ENCODE measurements at regions not wholly inside any gene's neighbourhood (a gene's known extent, or its start where the extent isn't known, plus 50 kb on each side); places are given as distances from the start of the nearest gene placed in this dataset.

DNA sequence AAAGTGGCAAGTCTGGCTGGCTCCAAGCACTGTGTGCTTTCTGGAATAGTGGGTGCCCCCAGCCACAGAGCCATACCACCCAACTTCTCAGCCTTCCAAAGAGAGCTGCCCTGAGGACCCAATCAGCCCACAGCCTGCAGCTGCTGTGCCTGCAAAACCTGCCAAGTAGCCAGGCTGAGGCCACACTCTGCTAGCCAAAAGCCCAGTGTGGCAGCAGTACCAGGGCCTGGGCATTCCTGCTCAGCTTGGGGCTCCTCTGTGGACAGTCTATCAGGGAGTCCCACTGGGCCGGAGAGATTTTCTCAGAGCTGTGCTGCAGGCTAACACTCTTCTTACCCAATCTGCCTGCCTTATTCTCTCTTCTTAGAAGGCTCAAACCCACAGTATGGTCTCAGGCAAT, 136.5 kb downstream of the TPRA1 start:
- Histone ChIP-seq H3K4me2 (no peak overlapping the region), H3F3A (ENCODE audit: insufficient read depth, low read depth) (no peaks in the 10 kb centered on the region), H3K36me3 (ENCODE audit: low read depth) (no peaks in the 10 kb centered on the region), H3K9me3 (ENCODE audit: insufficient read depth, low read depth) (no peaks in the 10 kb centered on the region), H3K4me3 (no peak overlapping the region), H2AFZ (no peak overlapping the region), H3K4me1 (replicated peaks; ENCODE audit: insufficient read depth) (peaks cover 11% of the 10 kb centered on the region), H3K27me3 (ENCODE audit: insufficient read depth, low read depth) (peaks cover 60% of the 10 kb centered on the region), H3K79me2 (ENCODE audit: low read depth) (no peaks in the 10 kb centered on the region), H3K27ac (no peak overlapping the region), H4K20me1 (ENCODE audit: insufficient read depth) (no peaks in the 10 kb centered on the region), H3K9me2 (ENCODE audit: insufficient read depth) (no peaks in the 10 kb centered on the region)
- intact Hi-C loops (cut with micrococcal nuclease; ENCODE audit: unreplicated experiment) = loop anchor here (10.0 kb wide), 1 partner anchor 379 kb away; no protein-coding TSS in a partner anchor
- ChIA-PET CTCF (no interaction called here), POLR2A (ENCODE audit: unreplicated experiment) (interaction anchor here (0.6 kb wide), 2 partner anchors 750 to 773 kb away, joined by 4 to 7 read pairs; partner anchors contain the start of gene CHCHD6)
- no TSS peak for BruUV-seq (replicated peaks)
- TF ChIP-seq, protein P1, sequence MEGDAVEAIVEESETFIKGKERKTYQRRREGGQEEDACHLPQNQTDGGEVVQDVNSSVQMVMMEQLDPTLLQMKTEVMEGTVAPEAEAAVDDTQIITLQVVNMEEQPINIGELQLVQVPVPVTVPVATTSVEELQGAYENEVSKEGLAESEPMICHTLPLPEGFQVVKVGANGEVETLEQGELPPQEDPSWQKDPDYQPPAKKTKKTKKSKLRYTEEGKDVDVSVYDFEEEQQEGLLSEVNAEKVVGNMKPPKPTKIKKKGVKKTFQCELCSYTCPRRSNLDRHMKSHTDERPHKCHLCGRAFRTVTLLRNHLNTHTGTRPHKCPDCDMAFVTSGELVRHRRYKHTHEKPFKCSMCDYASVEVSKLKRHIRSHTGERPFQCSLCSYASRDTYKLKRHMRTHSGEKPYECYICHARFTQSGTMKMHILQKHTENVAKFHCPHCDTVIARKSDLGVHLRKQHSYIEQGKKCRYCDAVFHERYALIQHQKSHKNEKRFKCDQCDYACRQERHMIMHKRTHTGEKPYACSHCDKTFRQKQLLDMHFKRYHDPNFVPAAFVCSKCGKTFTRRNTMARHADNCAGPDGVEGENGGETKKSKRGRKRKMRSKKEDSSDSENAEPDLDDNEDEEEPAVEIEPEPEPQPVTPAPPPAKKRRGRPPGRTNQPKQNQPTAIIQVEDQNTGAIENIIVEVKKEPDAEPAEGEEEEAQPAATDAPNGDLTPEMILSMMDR (conservative IDR thresholded peaks at IDR 0.05) = no peak
- TF ChIP-seq EZH2 (IDR thresholded peaks at IDR 0.05; ENCODE audit: low read depth) = no peak
- no peak for DNase-seq

DNA sequence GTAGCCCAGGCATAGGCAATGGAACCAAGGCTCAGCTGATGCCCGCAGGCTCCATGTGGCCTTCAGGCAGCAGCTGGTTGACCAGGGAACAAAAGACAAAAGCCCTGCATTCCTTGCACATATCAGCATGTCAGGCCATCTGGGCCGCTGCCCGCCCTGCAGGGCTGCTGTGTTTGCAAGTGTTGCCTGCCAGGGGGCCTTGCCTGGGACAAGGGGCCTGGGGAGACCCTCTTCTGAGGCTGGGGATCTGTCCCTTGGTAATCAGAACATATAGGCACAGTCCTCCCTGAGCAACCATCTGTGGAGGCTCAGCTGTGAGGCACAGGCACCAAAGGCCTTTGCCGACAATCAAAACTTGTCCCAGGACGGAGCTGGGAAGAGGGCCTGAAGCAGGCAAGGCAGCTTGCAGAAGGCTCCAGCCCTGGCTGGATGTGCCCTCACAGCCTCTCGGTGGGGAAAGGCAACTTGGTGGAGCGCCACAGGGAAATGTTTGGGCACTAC, 138.2 kb downstream of the TPRA1 start:
- Histone ChIP-seq H3F3A (ENCODE audit: insufficient read depth, low read depth) (no peaks in the 10 kb centered on the region), H3K4me2 (no peak overlapping the region), H2AFZ (no peak overlapping the region), H3K9me2 (ENCODE audit: insufficient read depth) (no peaks in the 10 kb centered on the region), H3K9me3 (ENCODE audit: insufficient read depth, low read depth) (no peaks in the 10 kb centered on the region), H3K36me3 (ENCODE audit: low read depth) (no peaks in the 10 kb centered on the region), H3K27ac (no peak overlapping the region), H3K79me2 (ENCODE audit: low read depth) (no peaks in the 10 kb centered on the region), H3K4me1 (replicated peaks; ENCODE audit: insufficient read depth) (peaks cover 11% of the 10 kb centered on the region), H4K20me1 (ENCODE audit: insufficient read depth) (0 out of 2 replicates have a peak, but pooled peaks cover 3% of the 10 kb centered on the region), H3K4me3 (no peak overlapping the region), H3K27me3 (ENCODE audit: insufficient read depth, low read depth) (peaks cover 63% of the 10 kb centered on the region)
- DNase-seq = no peak
- ChIA-PET CTCF (interaction anchor here (0.7 kb wide), 1 partner anchor 37 kb away, joined by 4 read pairs; no protein-coding TSS in a partner anchor), POLR2A (ENCODE audit: unreplicated experiment) (no interaction called here)
- TF ChIP-seq, protein P1 (conservative IDR thresholded peaks at IDR 0.05) = no peak
- no peak for TF ChIP-seq EZH2 (IDR thresholded peaks at IDR 0.05; ENCODE audit: low read depth)
- intact Hi-C loops (cut with micrococcal nuclease; ENCODE audit: unreplicated experiment) = loop anchor here (10.0 kb wide), 1 partner anchor 378 kb away; no protein-coding TSS in a partner anchor
- BruUV-seq (replicated peaks) = no TSS peak

DNA sequence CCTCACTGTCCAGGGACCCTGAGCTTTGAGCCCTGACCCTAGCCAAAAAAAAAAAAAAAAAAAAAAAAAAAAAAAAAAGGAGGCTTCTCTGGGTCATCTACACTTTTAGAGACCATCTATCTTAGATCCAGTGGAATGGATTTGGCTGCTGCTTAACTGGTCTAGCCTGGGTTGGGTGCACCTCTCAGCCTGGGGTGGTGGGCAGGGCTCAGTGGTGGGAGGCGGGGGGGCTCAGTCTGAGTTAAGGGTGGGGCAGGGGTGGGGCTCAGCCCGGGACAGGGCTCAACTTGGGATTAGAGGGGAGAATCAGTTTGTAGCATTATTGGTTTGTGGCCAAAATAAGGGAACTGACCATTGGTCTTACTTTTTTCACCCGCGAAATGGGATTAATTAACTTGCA, 139.2 kb downstream of the TPRA1 start:
- H3K4me2 ChIP-seq = no peak overlapping the region
- H3F3A ChIP-seq (ENCODE audit: insufficient read depth, low read depth) = no peaks in the 10 kb centered on the region
- no peaks in the 10 kb centered on the region for H3K9me3 ChIP-seq (ENCODE audit: insufficient read depth, low read depth)
- 0 out of 2 replicates have a peak, but pooled peaks cover 3% of the 10 kb centered on the region for H4K20me1 ChIP-seq (ENCODE audit: insufficient read depth)
- ChIA-PET CTCF (no interaction called here), POLR2A (ENCODE audit: unreplicated experiment) (no interaction called here)
- H2AFZ ChIP-seq = no peak overlapping the region
- intact Hi-C loops (cut with micrococcal nuclease; ENCODE audit: unreplicated experiment) = loop anchor here (10.0 kb wide), 1 partner anchor 377 kb away; no protein-coding TSS in a partner anchor
- no TSS peak for BruUV-seq (replicated peaks)
- H3K4me3 ChIP-seq = no peak overlapping the region
- H3K4me1 ChIP-seq (replicated peaks; ENCODE audit: insufficient read depth) = peaks cover 6% of the 10 kb centered on the region
- peaks cover 54% of the 10 kb centered on the region for H3K27me3 ChIP-seq (ENCODE audit: insufficient read depth, low read depth)
- DNase-seq = no peak
- no peaks in the 10 kb centered on the region for H3K9me2 ChIP-seq (ENCODE audit: insufficient read depth)
- no peak overlapping the region for H3K27ac ChIP-seq
- no peaks in the 10 kb centered on the region for H3K36me3 ChIP-seq (ENCODE audit: low read depth)
- no peaks in the 10 kb centered on the region for H3K79me2 ChIP-seq (ENCODE audit: low read depth)
- TF ChIP-seq, protein P1 (conservative IDR thresholded peaks at IDR 0.05) = no peak
- no peak for TF ChIP-seq EZH2 (IDR thresholded peaks at IDR 0.05; ENCODE audit: low read depth)
